GM23338 (cell line): ENCODE measurements at regions not wholly inside any gene's neighbourhood (a gene's known extent, or its start where the extent isn't known, plus 50 kb on each side); places are given as distances from the start of the nearest gene placed in this dataset.

Experiments used
- ATAC-seq: fragments of 200-7000 bp; cut with Tn5 transposase; 3 replicates; pipeline ENCODE4 v1.9.1; 2020
- DNase-seq: peaks from one replicate; pipeline ENCODE4 v3.0.0-alpha.2; 2015; ENCODE audit warnings: low spot score
- H2AFZ ChIP-seq: fragments of 200-600 bp; sonication (generic); 2 replicates; pipeline ENCODE4 v1.8.0; 2016; ENCODE audit warnings: antibody characterized with exemption, mild to moderate bottlenecking, moderate library complexity
- H3F3A ChIP-seq: fragments of 200-600 bp; sonication (generic); replicated peaks from 2 replicates; pipeline ENCODE4 v1.8.0; 2017; ENCODE audit warnings: antibody characterized with exemption, mixed run types, low read depth
- H3K27ac ChIP-seq: fragments of 200-600 bp; sonication (generic); 2 replicates; pipeline ENCODE4 v1.6.1; 2016; ENCODE audit warnings: low read depth
- H3K27me3 ChIP-seq: fragments of 200-600 bp; sonication (generic); 2 replicates; pipeline ENCODE4 v1.8.0; 2016; ENCODE audit warnings: mild to moderate bottlenecking, mixed run types, moderate library complexity; ENCODE audit not compliant: insufficient read depth
- H3K36me3 ChIP-seq: fragments of 200-600 bp; sonication (generic); 2 replicates; pipeline ENCODE4 v1.8.0; 2016; ENCODE audit warnings: mild to moderate bottlenecking; ENCODE audit not compliant: insufficient read depth
- H3K4me1 ChIP-seq: fragments of 200-600 bp; sonication (generic); 2 replicates; pipeline ENCODE4 v1.8.0; 2016; ENCODE audit warnings: mild to moderate bottlenecking, moderate library complexity; ENCODE audit not compliant: insufficient read depth
- H3K4me2 ChIP-seq: fragments of 200-600 bp; sonication (generic); 2 replicates; pipeline ENCODE4 v1.7.1; 2017; ENCODE audit warnings: mixed run types
- H3K4me3 ChIP-seq: fragments of 200-600 bp; sonication (generic); 2 replicates; pipeline ENCODE4 v1.6.1; 2016; ENCODE audit warnings: mixed run types
- H3K79me2 ChIP-seq: fragments of 200-600 bp; sonication (generic); replicated peaks from 2 replicates; pipeline ENCODE4 v1.8.0; 2017; ENCODE audit warnings: mild to moderate bottlenecking; ENCODE audit not compliant: insufficient read depth
- H3K9me2 ChIP-seq: fragments of 200-600 bp; sonication (generic); 2 replicates; pipeline ENCODE4 v1.8.0; 2017; ENCODE audit not compliant: insufficient read depth
- H4K20me1 ChIP-seq: fragments of 200-600 bp; sonication (generic); replicated peaks from 2 replicates; pipeline ENCODE4 v1.8.0; 2017; ENCODE audit warnings: mild to moderate bottlenecking; ENCODE audit not compliant: insufficient read depth
- H3K27ac Mint-ChIP-seq: 2 replicates; pipeline ENCODE4 v1.8.0; 2020; ENCODE audit warnings: inconsistent platforms, mild to moderate bottlenecking, moderate library complexity, mixed read lengths
- H3K27me3 Mint-ChIP-seq: 3 replicates; pipeline ENCODE4 v1.8.0; 2022; ENCODE audit warnings: low read depth, mild to moderate bottlenecking, moderate library complexity, mixed read lengths, inconsistent platforms; ENCODE audit not compliant: insufficient read depth, poor library complexity
- H3K36me3 Mint-ChIP-seq: 3 replicates; pipeline ENCODE4 v1.8.0; 2021; ENCODE audit warnings: low read depth, mild to moderate bottlenecking, inconsistent platforms, moderate library complexity, mixed read lengths
- H3K4me1 Mint-ChIP-seq: 3 replicates; pipeline ENCODE4 v1.8.0; 2020; ENCODE audit warnings: mild to moderate bottlenecking, inconsistent platforms, mixed read lengths
- H3K4me3 Mint-ChIP-seq: 3 replicates; pipeline ENCODE4 v1.8.0; 2021; ENCODE audit warnings: moderate library complexity, mild to moderate bottlenecking, inconsistent platforms, mixed read lengths
- H3K9me3 Mint-ChIP-seq: 3 replicates; pipeline ENCODE4 v1.8.0; 2020; ENCODE audit warnings: moderate library complexity, mild to moderate bottlenecking, inconsistent platforms, mixed read lengths
- CREB1 ChIP-seq: fragments of 250-450 bp; sonication (Bioruptor Pico); IDR thresholded peaks from 2 replicates; pipeline ENCODE4 v1.5.0; 2020; ENCODE audit warnings: low read depth, mild to moderate bottlenecking, moderate library complexity
- JUNB ChIP-seq: IDR thresholded peaks from one replicate; pipeline ENCODE4 v1.6.1; 2016; ENCODE audit warnings: antibody characterized with exemption; ENCODE audit not compliant: unreplicated experiment
- NANOG ChIP-seq: IDR thresholded peaks from 2 replicates; pipeline ENCODE4 v1.6.1; 2016; ENCODE audit warnings: antibody characterized with exemption, borderline replicate concordance
- POLR2AphosphoS5 ChIP-seq: IDR thresholded peaks from 2 replicates; pipeline ENCODE4 v1.6.1; 2016; ENCODE audit warnings: antibody characterized with exemption, low read depth
- REST ChIP-seq: IDR thresholded peaks from one replicate; pipeline ENCODE4 v1.6.1; 2018; ENCODE audit warnings: antibody characterized with exemption; ENCODE audit not compliant: unreplicated experiment
- STAT1 ChIP-seq: IDR thresholded peaks from one replicate; pipeline ENCODE4 v1.6.1; 2016; ENCODE audit warnings: antibody characterized with exemption; ENCODE audit not compliant: unreplicated experiment
- ZNF331 ChIP-seq: fragments of 250-450 bp; sonication (Bioruptor Pico); IDR thresholded peaks from 2 replicates; pipeline ENCODE4 v1.5.0; 2020; ENCODE audit warnings: low read depth, mild to moderate bottlenecking, moderate library complexity
- ZNF462 ChIP-seq: fragments of 250-450 bp; sonication (Bioruptor Pico); IDR thresholded peaks from 2 replicates; pipeline ENCODE4 v1.5.0; 2020; ENCODE audit warnings: mild to moderate bottlenecking, moderate library complexity
- TF ChIP-seq, protein P1 (sequence below), 2 experiments: fragments of 200-600 bp in 1 of 2; sonication (generic) in 1 of 2; conservative IDR thresholded peaks; 2 replicates each; pipeline versions ENCODE4 v1.5.1 to v1.6.1; 2016 to 2017; ENCODE audit warnings: antibody characterized with exemption in 2 of 2, low read depth in 2 of 2, mild to moderate bottlenecking in 2 of 2, moderate library complexity in 1 of 2
- TF ChIP-seq, protein P2 (sequence below): IDR thresholded peaks from 2 replicates; pipeline ENCODE4 v1.6.1; 2016; ENCODE audit warnings: antibody characterized with exemption

GRCh38 chr4:32589097-32589496 is 1868.9 kb downstream of the PCDH7 start:
- H3K4me3 ChIP-seq = no peak overlapping the region
- no peak overlapping the region for H2AFZ ChIP-seq
- H3K36me3 Mint-ChIP-seq = peaks cover 4% of the 10 kb centered on the region; the same call in 2 of the 3 replicates

More at GRCh38 chr4:32589097-32589496, 1868.9 kb downstream of the PCDH7 start:
- no peak overlapping the region for H3K4me3 Mint-ChIP-seq
- DNase-seq (no peak), ATAC-seq (no peak)
- peaks cover 2% of the 10 kb centered on the region; the same call in 2 of the 3 replicates for H3K9me3 Mint-ChIP-seq
- Histone ChIP-seq H3K79me2 (no peaks in the 10 kb centered on the region), H3K4me1 (no peaks in the 10 kb centered on the region), H3K27me3 (no peaks in the 10 kb centered on the region), H3K4me2 (no peak overlapping the region), H4K20me1 (no peaks in the 10 kb centered on the region), H3K27ac (no peak overlapping the region), H3F3A (no peaks in the 10 kb centered on the region), H3K9me2 (no peaks in the 10 kb centered on the region), H3K36me3 (no peaks in the 10 kb centered on the region)
- no peak overlapping the region for H3K27ac Mint-ChIP-seq
- TF ChIP-seq POLR2AphosphoS5 (no peak), CREB1 (no peak), ZNF331 (CRISPR knock-in tag) (no peak), ZNF462 (CRISPR knock-in tag) (no peak), JUNB (no peak), NANOG (no peak), REST (no peak), STAT1 (no peak)
- TF ChIP-seq, protein P1, sequence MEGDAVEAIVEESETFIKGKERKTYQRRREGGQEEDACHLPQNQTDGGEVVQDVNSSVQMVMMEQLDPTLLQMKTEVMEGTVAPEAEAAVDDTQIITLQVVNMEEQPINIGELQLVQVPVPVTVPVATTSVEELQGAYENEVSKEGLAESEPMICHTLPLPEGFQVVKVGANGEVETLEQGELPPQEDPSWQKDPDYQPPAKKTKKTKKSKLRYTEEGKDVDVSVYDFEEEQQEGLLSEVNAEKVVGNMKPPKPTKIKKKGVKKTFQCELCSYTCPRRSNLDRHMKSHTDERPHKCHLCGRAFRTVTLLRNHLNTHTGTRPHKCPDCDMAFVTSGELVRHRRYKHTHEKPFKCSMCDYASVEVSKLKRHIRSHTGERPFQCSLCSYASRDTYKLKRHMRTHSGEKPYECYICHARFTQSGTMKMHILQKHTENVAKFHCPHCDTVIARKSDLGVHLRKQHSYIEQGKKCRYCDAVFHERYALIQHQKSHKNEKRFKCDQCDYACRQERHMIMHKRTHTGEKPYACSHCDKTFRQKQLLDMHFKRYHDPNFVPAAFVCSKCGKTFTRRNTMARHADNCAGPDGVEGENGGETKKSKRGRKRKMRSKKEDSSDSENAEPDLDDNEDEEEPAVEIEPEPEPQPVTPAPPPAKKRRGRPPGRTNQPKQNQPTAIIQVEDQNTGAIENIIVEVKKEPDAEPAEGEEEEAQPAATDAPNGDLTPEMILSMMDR (conservative IDR thresholded peaks at IDR 0.05; ENCODE audit: low read depth in 2 of 2) = no peak
- TF ChIP-seq, protein P2, sequence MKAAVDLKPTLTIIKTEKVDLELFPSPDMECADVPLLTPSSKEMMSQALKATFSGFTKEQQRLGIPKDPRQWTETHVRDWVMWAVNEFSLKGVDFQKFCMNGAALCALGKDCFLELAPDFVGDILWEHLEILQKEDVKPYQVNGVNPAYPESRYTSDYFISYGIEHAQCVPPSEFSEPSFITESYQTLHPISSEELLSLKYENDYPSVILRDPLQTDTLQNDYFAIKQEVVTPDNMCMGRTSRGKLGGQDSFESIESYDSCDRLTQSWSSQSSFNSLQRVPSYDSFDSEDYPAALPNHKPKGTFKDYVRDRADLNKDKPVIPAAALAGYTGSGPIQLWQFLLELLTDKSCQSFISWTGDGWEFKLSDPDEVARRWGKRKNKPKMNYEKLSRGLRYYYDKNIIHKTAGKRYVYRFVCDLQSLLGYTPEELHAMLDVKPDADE = no peak
- H3K4me1 Mint-ChIP-seq = peaks cover 8% of the 10 kb centered on the region
- no peaks in the 10 kb centered on the region for H3K27me3 Mint-ChIP-seq
